ENCODE measurements at regions not wholly inside any gene's neighbourhood (a gene's known extent, or its start where the extent isn't known, plus 50 kb on each side); places are given as distances from the start of the nearest gene placed in this dataset.

DNA sequence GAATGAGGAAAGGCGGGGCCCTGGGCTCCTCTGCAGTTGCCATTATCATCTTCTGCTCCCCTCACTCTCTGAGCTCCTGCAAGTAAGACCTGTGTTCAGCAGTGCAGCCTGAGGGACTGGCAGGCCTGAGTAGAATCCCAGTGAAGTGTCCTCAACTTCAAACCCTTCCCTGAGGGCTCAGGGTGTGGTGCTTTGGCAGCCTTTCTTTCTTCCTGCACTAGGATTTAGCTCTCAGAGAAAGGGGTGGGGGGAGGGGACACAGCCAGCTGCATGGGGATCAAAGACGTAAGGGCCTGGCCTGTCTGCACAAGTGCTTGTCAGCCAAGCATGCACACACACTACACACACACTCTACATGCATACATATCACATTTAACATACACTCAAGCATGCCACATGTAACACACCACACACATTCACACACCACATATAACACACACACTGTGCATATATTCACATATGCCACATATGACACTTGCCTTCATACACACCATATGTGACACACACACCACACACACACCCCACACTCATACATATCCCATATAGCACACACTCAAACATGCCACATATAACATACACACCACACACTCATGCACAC is 223.4 kb upstream of the RPL34 start:
- H3K4me3 ChIP-seq (ENCODE audit: low read depth in 2 of 2, low read length in 1 of 2): no peak overlapping the region
- H3K79me2 ChIP-seq (ENCODE audit: insufficient read depth): no peaks in the 10 kb centered on the region
- H3K9me3 ChIP-seq: no peaks in the 10 kb centered on the region
- H3K27me3 ChIP-seq (ENCODE audit: insufficient read depth): peaks cover 9% of the 10 kb centered on the region; the same call in 1 of the 2 replicates
- TF ChIP-seq, protein P1, sequence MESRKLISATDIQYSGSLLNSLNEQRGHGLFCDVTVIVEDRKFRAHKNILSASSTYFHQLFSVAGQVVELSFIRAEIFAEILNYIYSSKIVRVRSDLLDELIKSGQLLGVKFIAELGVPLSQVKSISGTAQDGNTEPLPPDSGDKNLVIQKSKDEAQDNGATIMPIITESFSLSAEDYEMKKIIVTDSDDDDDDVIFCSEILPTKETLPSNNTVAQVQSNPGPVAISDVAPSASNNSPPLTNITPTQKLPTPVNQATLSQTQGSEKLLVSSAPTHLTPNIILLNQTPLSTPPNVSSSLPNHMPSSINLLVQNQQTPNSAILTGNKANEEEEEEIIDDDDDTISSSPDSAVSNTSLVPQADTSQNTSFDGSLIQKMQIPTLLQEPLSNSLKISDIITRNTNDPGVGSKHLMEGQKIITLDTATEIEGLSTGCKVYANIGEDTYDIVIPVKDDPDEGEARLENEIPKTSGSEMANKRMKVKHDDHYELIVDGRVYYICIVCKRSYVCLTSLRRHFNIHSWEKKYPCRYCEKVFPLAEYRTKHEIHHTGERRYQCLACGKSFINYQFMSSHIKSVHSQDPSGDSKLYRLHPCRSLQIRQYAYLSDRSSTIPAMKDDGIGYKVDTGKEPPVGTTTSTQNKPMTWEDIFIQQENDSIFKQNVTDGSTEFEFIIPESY (IDR thresholded peaks at IDR 0.05; ENCODE audit: borderline replicate concordance, low read depth): no peak
- no peak for TF ChIP-seq ELF1 (IDR thresholded peaks at IDR 0.05)
- TF ChIP-seq GATA2 (CRISPR knock-in tag; IDR thresholded peaks at IDR 0.05): no peak
- no peak for TF ChIP-seq RAD21 (IDR thresholded peaks at IDR 0.05; ENCODE audit: low read length)
- no peak for TF ChIP-seq RCOR1 (IDR thresholded peaks at IDR 0.05; ENCODE audit: low read length)
- TF ChIP-seq SIN3A (IDR thresholded peaks at IDR 0.05; ENCODE audit: borderline replicate concordance, low read depth, low read length): no peak
- no peak for TF ChIP-seq EZH2phosphoT487 (IDR thresholded peaks at IDR 0.05; ENCODE audit: borderline replicate concordance, low read depth)
- TF ChIP-seq, protein P2, sequence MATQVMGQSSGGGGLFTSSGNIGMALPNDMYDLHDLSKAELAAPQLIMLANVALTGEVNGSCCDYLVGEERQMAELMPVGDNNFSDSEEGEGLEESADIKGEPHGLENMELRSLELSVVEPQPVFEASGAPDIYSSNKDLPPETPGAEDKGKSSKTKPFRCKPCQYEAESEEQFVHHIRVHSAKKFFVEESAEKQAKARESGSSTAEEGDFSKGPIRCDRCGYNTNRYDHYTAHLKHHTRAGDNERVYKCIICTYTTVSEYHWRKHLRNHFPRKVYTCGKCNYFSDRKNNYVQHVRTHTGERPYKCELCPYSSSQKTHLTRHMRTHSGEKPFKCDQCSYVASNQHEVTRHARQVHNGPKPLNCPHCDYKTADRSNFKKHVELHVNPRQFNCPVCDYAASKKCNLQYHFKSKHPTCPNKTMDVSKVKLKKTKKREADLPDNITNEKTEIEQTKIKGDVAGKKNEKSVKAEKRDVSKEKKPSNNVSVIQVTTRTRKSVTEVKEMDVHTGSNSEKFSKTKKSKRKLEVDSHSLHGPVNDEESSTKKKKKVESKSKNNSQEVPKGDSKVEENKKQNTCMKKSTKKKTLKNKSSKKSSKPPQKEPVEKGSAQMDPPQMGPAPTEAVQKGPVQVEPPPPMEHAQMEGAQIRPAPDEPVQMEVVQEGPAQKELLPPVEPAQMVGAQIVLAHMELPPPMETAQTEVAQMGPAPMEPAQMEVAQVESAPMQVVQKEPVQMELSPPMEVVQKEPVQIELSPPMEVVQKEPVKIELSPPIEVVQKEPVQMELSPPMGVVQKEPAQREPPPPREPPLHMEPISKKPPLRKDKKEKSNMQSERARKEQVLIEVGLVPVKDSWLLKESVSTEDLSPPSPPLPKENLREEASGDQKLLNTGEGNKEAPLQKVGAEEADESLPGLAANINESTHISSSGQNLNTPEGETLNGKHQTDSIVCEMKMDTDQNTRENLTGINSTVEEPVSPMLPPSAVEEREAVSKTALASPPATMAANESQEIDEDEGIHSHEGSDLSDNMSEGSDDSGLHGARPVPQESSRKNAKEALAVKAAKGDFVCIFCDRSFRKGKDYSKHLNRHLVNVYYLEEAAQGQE (IDR thresholded peaks at IDR 0.05; ENCODE audit: low read depth, low read length): no peak
- TF ChIP-seq FOXM1 (IDR thresholded peaks at IDR 0.05; ENCODE audit: low read depth): no peak
- no peak for TF ChIP-seq YY1 (IDR thresholded peaks at IDR 0.05; ENCODE audit: low read depth)
- no peak for TF ChIP-seq EP300 (IDR thresholded peaks at IDR 0.05; ENCODE audit: borderline replicate concordance in 1 of 2, low read depth in 1 of 2, low read length in 1 of 2)
- H4K20me1 ChIP-seq (ENCODE audit: insufficient read depth): no peaks in the 10 kb centered on the region
- no peak overlapping the region for H2AFZ ChIP-seq (ENCODE audit: low read depth)
- DNase-seq: no peak
- H3K4me2 ChIP-seq: no peak overlapping the region
- no peak overlapping the region for H3K9ac ChIP-seq
- POLR2A ChIA-PET: no interaction called here
- H3K9me2 ChIP-seq: no peaks in the 10 kb centered on the region
- H3K27ac ChIP-seq (ENCODE audit: low read depth in 2 of 2, low read length in 1 of 2): no peak overlapping the region
- WGBS (ENCODE audit: low lambda C conversion rate): 11% methylated on average over 2 of the region's 2 CpGs
- H3K36me3 ChIP-seq (replicated peaks in 1 of 2; ENCODE audit: control insufficient read depth in 1 of 2, insufficient read depth in 2 of 2, low read length in 1 of 2): no peaks in the 10 kb centered on the region
- CTCF ChIA-PET: no interaction called here
- no peaks in the 10 kb centered on the region for H3K4me1 ChIP-seq (ENCODE audit: control insufficient read depth in 1 of 2, insufficient read depth in 2 of 2, low read depth in 1 of 2, low read length in 1 of 2)
- no peaks in the 10 kb centered on the region for H3F3A ChIP-seq (replicated peaks; ENCODE audit: insufficient read depth)

DNA sequence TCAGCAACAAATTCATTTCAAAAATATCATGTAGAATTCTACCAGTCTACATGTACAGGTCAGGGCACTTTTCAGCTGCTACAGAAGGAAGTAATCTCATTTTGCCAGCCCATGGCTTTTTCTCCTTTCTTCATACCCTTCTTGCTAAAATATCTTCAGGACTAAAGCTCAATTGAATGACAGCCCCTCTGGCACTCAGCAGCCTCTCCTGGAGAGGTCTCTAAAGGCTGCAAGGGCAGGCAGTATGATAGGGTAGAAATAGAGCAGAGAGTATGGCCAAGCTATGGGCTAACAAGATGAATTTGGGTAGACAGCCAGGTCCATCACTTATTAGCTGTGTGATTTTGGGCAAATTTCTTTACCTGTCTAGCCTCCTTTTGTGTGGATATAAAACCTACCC is 224.6 kb upstream of the RPL34 start:
- ChIA-PET POLR2A (no interaction called here), CTCF (no interaction called here)
- H3K27ac ChIP-seq (ENCODE audit: low read depth in 2 of 2, low read length in 1 of 2): no peak overlapping the region

More for the DNA sequence above, 224.6 kb upstream of the RPL34 start:
- no peaks in the 10 kb centered on the region for H3F3A ChIP-seq (replicated peaks; ENCODE audit: insufficient read depth)
- no peak overlapping the region for H2AFZ ChIP-seq (ENCODE audit: low read depth)
- H3K4me1 ChIP-seq (ENCODE audit: control insufficient read depth in 1 of 2, insufficient read depth in 2 of 2, low read depth in 1 of 2, low read length in 1 of 2): no peaks in the 10 kb centered on the region
- H3K9me2 ChIP-seq: no peaks in the 10 kb centered on the region
- no peak overlapping the region for H3K9ac ChIP-seq
- H3K27me3 ChIP-seq (ENCODE audit: insufficient read depth): peaks cover 19% of the 10 kb centered on the region; the same call in 1 of the 2 replicates
- H4K20me1 ChIP-seq (ENCODE audit: insufficient read depth): no peaks in the 10 kb centered on the region
- H3K4me2 ChIP-seq: no peak overlapping the region
- no peaks in the 10 kb centered on the region for H3K36me3 ChIP-seq (replicated peaks in 1 of 2; ENCODE audit: control insufficient read depth in 1 of 2, insufficient read depth in 2 of 2, low read length in 1 of 2)
- H3K79me2 ChIP-seq (ENCODE audit: insufficient read depth): no peaks in the 10 kb centered on the region
- H3K9me3 ChIP-seq: no peaks in the 10 kb centered on the region
- DNase-seq: no peak
- no peak overlapping the region for H3K4me3 ChIP-seq (ENCODE audit: low read depth in 2 of 2, low read length in 1 of 2)
- TF ChIP-seq JUND (IDR thresholded peaks at IDR 0.05) (no peak), POLR2AphosphoS5 (IDR thresholded peaks at IDR 0.05; ENCODE audit: low read depth, low read length) (no peak), ELF1 (IDR thresholded peaks at IDR 0.05) (no peak), TCF12 (IDR thresholded peaks at IDR 0.05) (no peak), SMC3 (IDR thresholded peaks at IDR 0.05; ENCODE audit: low read depth, low read length) (no peak), GATA2 (CRISPR knock-in tag; IDR thresholded peaks at IDR 0.05) (no peak)
- TF ChIP-seq, protein P3, sequence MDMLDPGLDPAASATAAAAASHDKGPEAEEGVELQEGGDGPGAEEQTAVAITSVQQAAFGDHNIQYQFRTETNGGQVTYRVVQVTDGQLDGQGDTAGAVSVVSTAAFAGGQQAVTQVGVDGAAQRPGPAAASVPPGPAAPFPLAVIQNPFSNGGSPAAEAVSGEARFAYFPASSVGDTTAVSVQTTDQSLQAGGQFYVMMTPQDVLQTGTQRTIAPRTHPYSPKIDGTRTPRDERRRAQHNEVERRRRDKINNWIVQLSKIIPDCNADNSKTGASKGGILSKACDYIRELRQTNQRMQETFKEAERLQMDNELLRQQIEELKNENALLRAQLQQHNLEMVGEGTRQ (IDR thresholded peaks at IDR 0.05; ENCODE audit: borderline replicate concordance, low read depth, low read length): no peak
